Panc1 (cell line): ENCODE measurements at regions not wholly inside any gene's neighbourhood (a gene's known extent, or its start where the extent isn't known, plus 50 kb on each side); places are given as distances from the start of the nearest gene placed in this dataset.

ENCODE experiments used
- CTCF ChIP-seq: fragments of 450-650 bp; IDR thresholded peaks from 2 replicates; pipeline ENCODE4 v1.5.1; 2017; ENCODE audit warnings: mild to moderate bottlenecking
- POLR2AphosphoS5 ChIP-seq: IDR thresholded peaks from 2 replicates; pipeline ENCODE4 v1.6.1; 2012; ENCODE audit warnings: mild to moderate bottlenecking, low read depth, low read length, moderate library complexity
- TCF7L2 ChIP-seq: IDR thresholded peaks from 2 replicates; pipeline ENCODE4 v1.6.1; 2011; ENCODE audit warnings: mild to moderate bottlenecking, low read depth, low read length, inconsistent platforms

DNA sequence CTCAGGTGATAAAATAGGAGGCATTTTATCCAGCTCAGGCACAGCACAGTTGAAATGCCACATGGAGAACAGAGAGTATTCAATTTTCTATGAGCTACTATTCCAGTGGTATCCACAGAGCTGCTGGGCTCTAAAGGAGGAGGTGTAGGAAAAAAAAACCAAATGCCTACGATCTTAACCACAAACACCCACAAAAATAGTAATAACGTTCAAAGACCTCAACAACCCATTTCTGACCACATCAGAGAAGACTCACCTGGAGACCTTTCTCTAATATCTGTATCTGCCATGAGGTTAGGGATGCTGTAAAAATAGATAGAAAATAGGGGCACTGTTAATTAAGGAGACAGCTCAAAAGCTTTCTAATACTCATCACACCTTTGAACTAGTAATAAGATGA is 294.6 kb upstream of the PARD3B start:
- TF ChIP-seq POLR2AphosphoS5 (no peak), CTCF (no peak), TCF7L2 (no peak)
